ENCODE measurements at regions not wholly inside any gene's neighbourhood (a gene's known extent, or its start where the extent isn't known, plus 50 kb on each side); places are given as distances from the start of the nearest gene placed in this dataset.

DNA sequence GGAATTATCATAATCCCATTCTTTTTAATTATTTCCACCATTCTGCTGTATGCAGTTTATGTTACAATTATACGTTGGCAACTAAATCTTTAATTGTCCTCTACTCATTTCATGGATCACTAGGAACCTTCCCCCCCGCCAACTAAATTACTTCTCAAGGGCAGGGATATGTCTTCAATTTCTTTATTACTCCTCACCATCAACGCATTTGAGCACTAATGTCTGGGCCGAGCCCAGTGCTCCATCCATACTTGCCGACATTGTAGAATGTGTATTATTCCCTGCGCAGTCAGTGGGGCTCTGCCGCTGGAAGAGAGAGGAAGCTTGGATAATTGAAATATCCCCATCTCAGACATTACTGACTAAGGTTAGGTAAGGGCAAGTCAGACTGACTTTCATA lies 236.4 kb upstream of the AJAP1 start:
- no peak for DNase-seq (ENCODE audit: low read depth)

- no peak for DNase-seq (ENCODE audit: low read depth)
These were observed 232.4 kb upstream of the AJAP1 start for GRCh38 chr1:4421986-4422385.

DNA sequence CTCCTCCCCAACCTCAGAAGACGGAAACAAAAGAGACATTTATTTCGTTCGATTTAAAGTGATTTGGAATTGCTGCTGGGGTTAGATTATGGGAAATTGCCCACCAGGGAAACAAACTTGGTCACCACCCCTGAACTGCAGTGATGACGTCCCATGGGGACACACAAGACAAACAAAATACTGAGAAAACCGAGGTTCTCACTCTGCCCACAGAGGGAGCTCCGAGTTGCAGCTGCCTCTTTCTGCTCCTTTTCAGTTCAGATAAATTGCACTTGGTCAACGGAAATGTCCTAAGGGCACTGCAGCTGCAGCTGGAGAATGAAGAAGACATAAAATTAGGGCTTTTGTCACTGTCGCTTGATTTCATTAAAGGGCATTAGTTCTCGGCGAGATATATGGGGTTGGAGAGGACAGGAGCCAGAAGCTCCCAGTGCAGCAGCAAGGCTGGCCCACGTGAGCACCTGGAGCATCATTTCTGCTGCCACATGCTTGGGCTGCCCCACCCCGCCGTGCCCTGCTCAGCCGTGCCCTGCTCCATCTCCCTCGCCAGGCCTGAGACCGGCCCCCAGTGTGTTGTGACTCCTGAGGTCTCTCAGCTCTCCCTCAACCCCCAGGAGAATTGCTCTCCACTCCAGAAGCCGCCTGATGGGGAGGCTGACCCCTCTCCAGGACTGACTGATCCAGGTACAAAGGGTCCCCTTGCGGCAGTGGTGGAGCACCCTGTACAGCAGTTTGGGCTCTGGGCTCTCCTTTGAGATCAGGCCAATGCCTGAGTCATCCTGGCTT lies 231.7 kb upstream of the AJAP1 start:
- DNase-seq (ENCODE audit: low read depth), result no peak

DNA sequence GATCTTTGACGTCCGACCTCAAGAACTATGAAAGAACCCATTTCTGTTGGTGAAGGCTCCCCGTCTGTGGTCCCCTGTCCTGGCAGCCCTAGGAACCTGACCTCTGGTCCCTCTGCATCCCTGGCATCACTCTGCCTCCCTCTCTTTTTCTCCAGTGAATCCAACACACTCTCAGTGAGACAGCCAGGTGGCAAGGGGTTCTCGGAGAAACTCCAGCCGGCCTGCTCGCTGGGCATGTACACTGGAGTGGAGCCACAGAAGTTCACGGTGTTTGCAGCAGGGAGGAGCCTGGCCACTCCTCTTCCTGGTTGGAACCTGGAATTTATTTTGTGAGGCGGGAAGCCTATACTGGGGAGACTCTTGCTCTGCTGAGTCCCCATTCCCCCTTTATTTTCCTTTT lies 230.2 kb upstream of the AJAP1 start:
- no peak for DNase-seq (ENCODE audit: low read depth)

GRCh38 chr1:4424766-4425165 lies 229.6 kb upstream of the AJAP1 start:
- DNase-seq (ENCODE audit: low read depth), result no peak

GRCh38 chr1:4425892-4426291 lies 228.5 kb upstream of the AJAP1 start:
- DNase-seq (ENCODE audit: low read depth), result no peak

DNA sequence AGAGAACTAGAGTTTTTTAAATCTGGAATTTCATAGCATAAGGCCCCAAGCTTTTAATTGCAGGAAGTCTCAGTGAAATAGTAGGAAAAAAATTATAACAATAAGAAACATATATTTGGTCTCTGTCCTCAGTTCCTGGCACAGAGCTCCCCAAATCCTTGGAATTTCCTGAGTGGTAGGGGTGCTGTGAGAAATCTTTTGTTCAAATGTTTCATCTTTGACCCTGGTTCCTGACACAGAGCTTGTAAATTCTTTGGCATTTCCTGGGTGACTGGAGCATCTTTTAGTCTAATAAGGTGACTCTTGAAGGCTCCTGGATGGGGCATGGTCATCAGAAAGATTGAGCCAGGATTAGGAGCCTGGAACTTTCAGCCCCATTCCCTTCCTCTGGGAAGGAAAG lies 225.7 kb upstream of the AJAP1 start:
- no peak for DNase-seq (ENCODE audit: low read depth)

DNA sequence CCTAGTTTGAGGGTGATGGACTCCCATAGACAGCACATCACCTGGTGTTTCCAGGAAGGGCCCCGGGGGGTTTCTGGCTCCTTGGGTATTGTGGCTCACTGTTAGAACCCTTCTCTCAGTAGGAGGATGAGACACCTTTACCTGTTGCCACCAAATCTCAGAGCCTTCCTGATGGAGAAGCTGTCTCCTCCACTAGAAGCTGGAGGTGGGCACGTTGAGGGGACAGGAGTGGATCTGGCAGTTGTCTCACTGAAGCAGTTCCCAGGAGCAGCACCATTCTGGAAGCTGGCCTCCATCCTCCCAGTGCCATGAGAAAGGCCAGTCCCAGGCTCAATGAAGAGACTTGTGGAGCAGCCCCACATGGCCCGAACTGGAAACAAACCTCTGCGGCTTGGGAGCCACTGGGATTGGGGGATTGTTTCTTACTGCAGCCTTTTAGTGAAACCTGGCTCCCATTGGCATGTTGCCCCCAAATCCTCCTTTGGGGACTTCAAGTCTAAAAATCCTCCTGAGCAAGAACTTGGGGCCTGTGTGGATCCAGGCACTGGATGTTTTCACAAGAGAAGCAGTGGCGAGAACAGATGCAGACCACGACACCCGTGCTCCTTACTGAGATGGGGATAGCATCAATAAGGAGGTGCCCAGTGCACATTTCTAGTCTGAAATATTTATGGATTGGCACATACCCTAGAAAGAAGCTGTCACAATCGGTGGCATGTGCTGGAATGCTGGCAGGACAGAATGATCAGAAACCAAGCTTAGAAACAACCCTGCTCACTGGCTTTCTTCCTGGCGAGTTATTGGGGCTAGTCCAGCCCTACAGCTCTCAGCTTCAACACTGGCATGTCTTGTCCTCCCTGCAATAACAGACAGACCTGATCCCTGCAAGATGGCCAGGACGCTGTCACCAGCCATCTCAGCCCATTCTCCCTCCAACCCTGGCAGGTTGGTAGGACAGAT lies 223.7 kb upstream of the AJAP1 start:
- DNase-seq (ENCODE audit: low read depth), result no peak

GRCh38 chr1:4431491-4431890 lies 222.9 kb upstream of the AJAP1 start:
- no peak for DNase-seq (ENCODE audit: low read depth)

DNA sequence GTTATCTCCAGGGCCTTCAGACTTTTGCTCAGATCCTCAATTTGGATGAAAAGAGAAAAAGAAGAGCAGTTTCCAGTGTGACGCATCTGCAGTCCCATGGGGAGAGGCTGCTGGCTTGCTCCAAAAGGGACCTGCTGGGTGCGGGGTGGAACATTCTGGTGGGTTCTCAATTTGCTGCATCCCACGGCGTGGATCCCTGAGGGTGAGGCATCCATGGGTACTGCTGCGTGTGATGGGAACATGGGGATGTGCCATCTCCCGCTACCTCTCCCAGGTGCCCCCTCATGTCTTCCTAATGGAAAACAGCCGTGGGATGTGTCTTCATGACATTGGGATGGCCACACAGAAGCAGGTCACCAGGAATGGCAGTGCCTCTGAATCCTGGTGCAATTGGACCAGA lies 221.3 kb upstream of the AJAP1 start:
- DNase-seq (ENCODE audit: low read depth), result no peak

DNA sequence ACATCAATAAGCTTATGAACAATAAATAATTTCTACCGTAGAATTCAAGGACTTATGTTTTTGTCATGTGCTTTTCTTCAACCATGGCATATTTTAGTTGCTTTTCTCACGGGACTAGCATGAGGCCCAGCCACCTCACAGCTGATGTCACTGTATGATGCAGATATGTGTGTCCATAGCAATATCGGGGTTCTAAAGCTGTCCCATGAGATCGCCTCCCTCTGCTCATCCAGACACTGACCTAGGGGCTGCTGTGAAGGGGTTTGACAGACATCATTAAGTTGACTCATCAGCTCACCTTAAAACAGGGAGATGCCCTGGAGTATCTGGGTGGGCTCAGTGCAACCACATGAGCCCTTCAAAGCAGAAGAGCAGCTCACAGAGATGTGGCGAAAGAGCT lies 210.3 kb upstream of the AJAP1 start:
- DNase-seq (ENCODE audit: low read depth), result no peak

GRCh38 chr1:4447778-4448420 lies 206.5 kb upstream of the AJAP1 start:
- no peak for DNase-seq (ENCODE audit: low read depth)

DNA sequence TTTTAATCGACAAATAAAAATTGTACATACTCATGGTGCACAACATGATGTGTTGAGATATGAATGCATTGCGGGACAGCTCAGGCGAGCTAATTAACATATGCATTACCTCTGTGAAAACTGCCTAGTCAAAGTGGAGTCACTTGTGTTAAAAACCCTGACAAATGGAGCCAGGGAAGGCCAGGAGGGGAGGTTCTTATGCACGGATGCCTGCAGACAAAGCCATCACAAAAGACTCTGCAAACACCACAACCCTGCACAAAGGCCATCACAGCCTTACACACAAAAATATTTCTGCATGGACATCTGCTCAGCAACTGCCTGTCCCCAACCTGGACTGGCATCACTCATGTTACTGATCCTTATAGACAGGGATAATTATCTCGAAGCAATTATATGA lies 204.4 kb upstream of the AJAP1 start:
- no peak for DNase-seq (ENCODE audit: low read depth)

GRCh38 chr1:4452701-4453100 lies 201.7 kb upstream of the AJAP1 start:
- no peak for DNase-seq (ENCODE audit: low read depth)

- no peak for DNase-seq (ENCODE audit: low read depth)
These were observed 194.4 kb upstream of the AJAP1 start for GRCh38 chr1:4460052-4460451.

DNA sequence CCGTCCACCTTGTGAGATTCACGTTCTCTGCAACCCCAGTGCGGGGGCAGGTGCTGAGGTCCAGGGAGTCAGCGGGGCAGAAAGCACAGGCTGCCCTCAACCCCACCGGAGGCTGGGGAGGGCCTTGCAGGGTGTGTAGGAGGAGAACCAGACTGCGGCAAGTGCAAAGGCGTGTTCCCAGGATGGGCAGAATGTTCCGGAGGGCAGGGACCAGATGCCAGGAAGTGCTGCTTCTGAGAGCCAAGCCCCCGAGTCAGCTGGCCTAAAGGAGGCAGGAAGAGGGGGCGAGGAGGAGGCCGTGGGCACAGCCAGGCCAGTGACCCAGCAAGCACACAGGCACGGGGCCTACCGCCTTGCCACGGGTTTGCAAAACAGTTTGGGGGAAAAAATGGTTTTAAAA lies 193.8 kb upstream of the AJAP1 start:
- no peak for DNase-seq (ENCODE audit: low read depth)

GRCh38 chr1:4461726-4462290 lies 192.6 kb upstream of the AJAP1 start:
- DNase-seq (ENCODE audit: low read depth), result no peak

GRCh38 chr1:4462831-4463484 lies 191.5 kb upstream of the AJAP1 start:
- no peak for DNase-seq (ENCODE audit: low read depth)

DNA sequence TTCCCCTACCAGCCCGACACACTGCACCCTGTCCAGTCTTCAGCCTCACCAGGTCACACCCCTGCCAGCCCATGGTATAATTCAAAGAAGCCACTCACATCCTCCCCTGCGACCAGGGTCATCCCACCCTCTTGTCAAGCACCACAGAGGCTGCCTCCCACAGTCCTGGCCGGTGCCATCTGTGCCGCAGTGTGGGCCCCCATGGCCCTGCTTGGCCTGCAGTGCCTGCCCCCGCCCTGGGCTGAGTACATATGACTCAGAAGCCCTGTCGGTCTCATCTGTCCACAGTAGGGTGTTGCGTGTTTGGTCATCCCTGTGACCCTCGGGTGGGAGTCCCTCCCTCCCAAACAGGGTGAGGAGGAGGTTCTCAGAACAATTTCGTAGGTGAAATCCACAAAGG lies 190.8 kb upstream of the AJAP1 start:
- no peak for DNase-seq (ENCODE audit: low read depth)

- DNase-seq (ENCODE audit: low read depth), result no peak
These were observed 189.9 kb upstream of the AJAP1 start for GRCh38 chr1:4464478-4464877.

- no peak for DNase-seq (ENCODE audit: low read depth)
These were observed 187.2 kb upstream of the AJAP1 start for GRCh38 chr1:4467241-4467640.

All from myocyte (in vitro differentiated cells).